ENCODE measurements at regions not wholly inside any gene's neighbourhood (a gene's known extent, or its start where the extent isn't known, plus 50 kb on each side); places are given as distances from the start of the nearest gene placed in this dataset.

DNA sequence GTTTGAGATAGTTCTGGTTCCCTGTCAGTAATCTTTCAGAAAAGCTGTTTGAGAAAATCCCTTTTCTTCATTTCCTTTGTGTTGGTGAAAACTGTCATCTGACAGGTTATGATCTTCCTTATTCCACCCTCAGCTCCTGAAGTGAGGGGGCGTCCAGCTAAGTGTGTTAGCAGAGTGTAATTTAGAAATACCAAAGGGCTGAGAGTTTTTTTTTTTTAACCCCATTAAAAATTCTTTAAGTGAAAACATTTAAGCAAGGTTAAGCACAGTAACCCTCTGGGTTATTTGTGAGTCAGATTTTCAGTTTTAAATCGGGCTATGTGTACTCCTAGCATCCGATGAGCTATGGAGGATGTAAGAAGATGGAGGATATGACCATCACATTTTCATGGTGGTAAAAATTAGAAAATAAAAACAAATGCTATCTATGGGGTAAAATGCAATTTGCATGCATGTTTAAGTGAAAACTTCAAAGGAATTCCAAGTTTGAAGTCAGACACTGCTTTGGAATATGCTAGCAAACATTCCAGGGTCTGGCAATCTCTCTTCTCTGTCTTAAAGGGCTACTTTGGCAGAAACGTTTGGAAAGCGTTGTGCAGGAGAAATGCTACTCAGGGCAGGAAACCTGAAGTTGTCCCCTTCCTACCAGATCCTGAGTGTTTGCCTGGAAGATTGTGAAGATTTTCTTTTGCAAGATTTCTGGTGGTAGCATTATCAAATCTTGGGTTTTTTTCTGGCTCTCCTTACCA is 197.0 kb upstream of the PRICKLE1 start:
- TF ChIP-seq NR2F2 (IDR thresholded peaks at IDR 0.05), result no peak
- Histone ChIP-seq H3K36me3 (ENCODE audit: control insufficient read depth in 4 of 4, insufficient read depth in 3 of 4, low read depth in 1 of 4, low read length in 3 of 4) (no peaks in the 10 kb centered on the region), H3K4me1 (ENCODE audit: control insufficient read depth in 4 of 4, insufficient read depth in 4 of 4, low read length in 3 of 4) (peaks cover 0 to 4% (median 0%) of the 10 kb centered on the region in 4 donors), H3K4me3 (ENCODE audit: low read depth in 1 of 3, low read length in 3 of 3) (no peak overlapping the region), H3K27me3 (ENCODE audit: control insufficient read depth in 4 of 4, insufficient read depth in 4 of 4, low read length in 3 of 4) (no peaks in the 10 kb centered on the region), H3K9me3 (ENCODE audit: control insufficient read depth in 4 of 4, low read length in 3 of 4) (no peaks in the 10 kb centered on the region), H3K9ac (ENCODE audit: low read depth in 1 of 2, low read length in 2 of 2) (no peak overlapping the region), H3K27ac (ENCODE audit: low read depth in 1 of 2, low read length in 2 of 2) (no peak overlapping the region)
- no peak for DNase-seq (ENCODE audit: low spot score)
- 48% methylated on average over 5 of the region's 5 CpGs for WGBS

DNA sequence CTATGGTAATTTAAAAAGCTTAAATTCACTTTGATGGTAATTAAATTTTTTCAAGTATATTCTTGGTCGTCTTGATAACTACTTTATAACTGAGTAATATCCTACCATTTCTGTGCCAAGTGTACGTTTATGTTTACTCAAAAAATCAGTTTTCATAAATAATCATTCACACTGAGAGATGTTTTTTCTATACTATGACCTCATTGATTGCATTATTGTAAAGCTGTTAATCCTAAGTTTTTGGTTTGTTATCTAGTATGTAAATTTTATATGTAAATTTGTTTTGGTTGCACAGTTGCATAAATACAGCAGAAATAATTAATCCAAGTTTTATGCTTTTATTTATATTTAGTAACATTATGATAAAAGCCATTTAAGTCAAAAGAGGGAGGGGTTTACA is 196.4 kb upstream of the PRICKLE1 start:
- Histone ChIP-seq H3K4me1 (ENCODE audit: control insufficient read depth in 4 of 4, insufficient read depth in 4 of 4, low read length in 3 of 4) (peaks cover 0 to under 1% (median 0%) of the 10 kb centered on the region in 4 donors), H3K4me3 (ENCODE audit: low read depth in 1 of 3, low read length in 3 of 3) (no peak overlapping the region), H3K27ac (ENCODE audit: low read depth in 1 of 2, low read length in 2 of 2) (no peak overlapping the region), H3K9me3 (ENCODE audit: control insufficient read depth in 4 of 4, low read length in 3 of 4) (no peaks in the 10 kb centered on the region), H3K27me3 (ENCODE audit: control insufficient read depth in 4 of 4, insufficient read depth in 4 of 4, low read length in 3 of 4) (no peaks in the 10 kb centered on the region), H3K9ac (ENCODE audit: low read depth in 1 of 2, low read length in 2 of 2) (no peak overlapping the region), H3K36me3 (ENCODE audit: control insufficient read depth in 4 of 4, insufficient read depth in 3 of 4, low read depth in 1 of 4, low read length in 3 of 4) (no peaks in the 10 kb centered on the region)
- DNase-seq (ENCODE audit: low spot score), result no peak
- WGBS, result 61% methylated on average over 2 of the region's 2 CpGs
- no peak for TF ChIP-seq JUND (IDR thresholded peaks at IDR 0.05)
- no peak for TF ChIP-seq TAF1 (conservative IDR thresholded peaks at IDR 0.05)
- TF ChIP-seq SP1 (IDR thresholded peaks at IDR 0.05), result no peak

DNA sequence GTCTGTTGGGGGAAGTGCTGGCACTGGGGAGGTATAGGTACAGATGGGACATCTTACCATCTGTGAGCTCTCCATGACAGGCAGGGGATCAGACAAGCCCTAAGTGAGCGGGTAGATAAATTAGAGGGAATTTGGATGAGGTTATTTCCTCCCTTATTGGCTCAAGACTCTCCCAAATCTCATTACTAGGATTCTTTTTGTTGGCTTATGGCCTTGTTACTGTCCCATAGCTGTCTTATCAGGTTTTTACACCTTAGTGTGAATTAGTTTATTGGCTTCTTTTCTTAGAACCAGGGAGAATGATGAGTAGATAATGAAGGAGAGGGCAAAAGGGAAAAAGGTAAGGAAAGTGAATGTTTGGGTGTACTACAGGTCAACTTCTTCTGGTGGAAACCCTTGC is 191.1 kb upstream of the PRICKLE1 start:
- H3K36me3 ChIP-seq (ENCODE audit: control insufficient read depth in 4 of 4, insufficient read depth in 3 of 4, low read depth in 1 of 4, low read length in 3 of 4), result no peaks in the 10 kb centered on the region
- H3K4me3 ChIP-seq (ENCODE audit: low read depth in 1 of 3, low read length in 3 of 3), result no peak overlapping the region
- WGBS, result 54% methylated on average over 1 of the region's 1 CpG
- TF ChIP-seq JUND (IDR thresholded peaks at IDR 0.05) (no peak), HNF4A (conservative IDR thresholded peaks at IDR 0.05) (no peak)
- H3K27ac ChIP-seq (ENCODE audit: low read depth in 1 of 2, low read length in 2 of 2), result no peak overlapping the region
- no peaks in the 10 kb centered on the region for H3K27me3 ChIP-seq (ENCODE audit: control insufficient read depth in 4 of 4, insufficient read depth in 4 of 4, low read length in 3 of 4)
- no peaks in the 10 kb centered on the region for H3K9me3 ChIP-seq (ENCODE audit: control insufficient read depth in 4 of 4, low read length in 3 of 4)
- no peaks in the 10 kb centered on the region for H3K4me1 ChIP-seq (ENCODE audit: control insufficient read depth in 4 of 4, insufficient read depth in 4 of 4, low read length in 3 of 4)
- no peak for DNase-seq (ENCODE audit: low spot score)
- no peak overlapping the region for H3K9ac ChIP-seq (ENCODE audit: low read depth in 1 of 2, low read length in 2 of 2)

DNA sequence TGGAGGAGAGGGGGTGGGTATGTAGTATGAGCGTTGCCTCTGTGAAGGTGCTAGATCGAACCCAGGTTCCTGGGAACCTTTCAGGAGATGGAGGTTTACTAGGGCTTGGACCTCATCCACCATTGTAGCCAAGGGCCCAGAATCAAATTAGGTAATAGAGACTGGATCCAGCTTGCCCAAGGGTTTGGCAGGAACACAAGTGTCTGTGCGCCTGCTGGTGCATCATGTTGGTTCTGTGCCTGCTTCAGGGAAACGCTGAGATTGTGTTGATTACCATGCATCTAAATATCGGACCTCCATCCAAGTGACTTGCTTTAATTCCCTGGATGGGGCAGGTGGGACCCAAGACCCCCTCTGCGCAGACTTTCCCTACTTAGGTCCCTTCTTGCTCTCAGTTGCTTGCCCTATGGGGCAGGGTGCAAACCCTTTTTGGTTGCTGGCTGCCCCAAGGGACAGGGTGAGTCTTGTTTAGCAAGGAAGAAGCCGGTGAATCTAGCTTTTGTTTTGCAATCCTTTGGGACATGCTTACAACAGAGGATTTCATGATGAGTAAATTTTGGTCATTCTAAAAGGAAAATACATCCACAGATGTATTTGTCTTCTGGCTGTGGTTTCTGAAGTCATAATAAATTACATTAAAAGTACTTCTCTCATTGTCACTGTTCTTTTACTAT is 189.8 kb upstream of the PRICKLE1 start:
- Histone ChIP-seq H3K27ac (ENCODE audit: low read depth in 1 of 2, low read length in 2 of 2) (no peak overlapping the region), H3K4me3 (ENCODE audit: low read depth in 1 of 3, low read length in 3 of 3) (no peak overlapping the region), H3K36me3 (ENCODE audit: control insufficient read depth in 4 of 4, insufficient read depth in 3 of 4, low read depth in 1 of 4, low read length in 3 of 4) (no peaks in the 10 kb centered on the region), H3K4me1 (ENCODE audit: control insufficient read depth in 4 of 4, insufficient read depth in 4 of 4, low read length in 3 of 4) (no peaks in the 10 kb centered on the region), H3K9ac (ENCODE audit: low read depth in 1 of 2, low read length in 2 of 2) (no peak overlapping the region), H3K9me3 (ENCODE audit: control insufficient read depth in 4 of 4, low read length in 3 of 4) (no peaks in the 10 kb centered on the region), H3K27me3 (ENCODE audit: control insufficient read depth in 4 of 4, insufficient read depth in 4 of 4, low read length in 3 of 4) (no peaks in the 10 kb centered on the region)
- DNase-seq (ENCODE audit: low spot score), result no peak
- WGBS, result 78% methylated on average over 7 of the region's 7 CpGs
- no peak for TF ChIP-seq SP1 (IDR thresholded peaks at IDR 0.05)
- no peak for TF ChIP-seq FOXA1 (IDR thresholded peaks at IDR 0.05)
- no peak for TF ChIP-seq HNF4A (conservative IDR thresholded peaks at IDR 0.05)
- no peak for TF ChIP-seq TAF1 (conservative IDR thresholded peaks at IDR 0.05)
- TF ChIP-seq, protein P1, sequence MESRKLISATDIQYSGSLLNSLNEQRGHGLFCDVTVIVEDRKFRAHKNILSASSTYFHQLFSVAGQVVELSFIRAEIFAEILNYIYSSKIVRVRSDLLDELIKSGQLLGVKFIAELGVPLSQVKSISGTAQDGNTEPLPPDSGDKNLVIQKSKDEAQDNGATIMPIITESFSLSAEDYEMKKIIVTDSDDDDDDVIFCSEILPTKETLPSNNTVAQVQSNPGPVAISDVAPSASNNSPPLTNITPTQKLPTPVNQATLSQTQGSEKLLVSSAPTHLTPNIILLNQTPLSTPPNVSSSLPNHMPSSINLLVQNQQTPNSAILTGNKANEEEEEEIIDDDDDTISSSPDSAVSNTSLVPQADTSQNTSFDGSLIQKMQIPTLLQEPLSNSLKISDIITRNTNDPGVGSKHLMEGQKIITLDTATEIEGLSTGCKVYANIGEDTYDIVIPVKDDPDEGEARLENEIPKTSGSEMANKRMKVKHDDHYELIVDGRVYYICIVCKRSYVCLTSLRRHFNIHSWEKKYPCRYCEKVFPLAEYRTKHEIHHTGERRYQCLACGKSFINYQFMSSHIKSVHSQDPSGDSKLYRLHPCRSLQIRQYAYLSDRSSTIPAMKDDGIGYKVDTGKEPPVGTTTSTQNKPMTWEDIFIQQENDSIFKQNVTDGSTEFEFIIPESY (IDR thresholded peaks at IDR 0.05), result no peak
- TF ChIP-seq RAD21 (IDR thresholded peaks at IDR 0.05), result no peak
- TF ChIP-seq YY1 (IDR thresholded peaks at IDR 0.05), result no peak
- TF ChIP-seq RXRA (IDR thresholded peaks at IDR 0.05), result no peak
- TF ChIP-seq, protein P2, sequence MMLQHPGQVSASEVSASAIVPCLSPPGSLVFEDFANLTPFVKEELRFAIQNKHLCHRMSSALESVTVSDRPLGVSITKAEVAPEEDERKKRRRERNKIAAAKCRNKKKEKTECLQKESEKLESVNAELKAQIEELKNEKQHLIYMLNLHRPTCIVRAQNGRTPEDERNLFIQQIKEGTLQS (IDR thresholded peaks at IDR 0.05), result no peak
- TF ChIP-seq, protein P3, sequence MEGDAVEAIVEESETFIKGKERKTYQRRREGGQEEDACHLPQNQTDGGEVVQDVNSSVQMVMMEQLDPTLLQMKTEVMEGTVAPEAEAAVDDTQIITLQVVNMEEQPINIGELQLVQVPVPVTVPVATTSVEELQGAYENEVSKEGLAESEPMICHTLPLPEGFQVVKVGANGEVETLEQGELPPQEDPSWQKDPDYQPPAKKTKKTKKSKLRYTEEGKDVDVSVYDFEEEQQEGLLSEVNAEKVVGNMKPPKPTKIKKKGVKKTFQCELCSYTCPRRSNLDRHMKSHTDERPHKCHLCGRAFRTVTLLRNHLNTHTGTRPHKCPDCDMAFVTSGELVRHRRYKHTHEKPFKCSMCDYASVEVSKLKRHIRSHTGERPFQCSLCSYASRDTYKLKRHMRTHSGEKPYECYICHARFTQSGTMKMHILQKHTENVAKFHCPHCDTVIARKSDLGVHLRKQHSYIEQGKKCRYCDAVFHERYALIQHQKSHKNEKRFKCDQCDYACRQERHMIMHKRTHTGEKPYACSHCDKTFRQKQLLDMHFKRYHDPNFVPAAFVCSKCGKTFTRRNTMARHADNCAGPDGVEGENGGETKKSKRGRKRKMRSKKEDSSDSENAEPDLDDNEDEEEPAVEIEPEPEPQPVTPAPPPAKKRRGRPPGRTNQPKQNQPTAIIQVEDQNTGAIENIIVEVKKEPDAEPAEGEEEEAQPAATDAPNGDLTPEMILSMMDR (IDR thresholded peaks at IDR 0.05; ENCODE audit: low read depth, low read length, missing input control), result no peak
- TF ChIP-seq, protein P4, sequence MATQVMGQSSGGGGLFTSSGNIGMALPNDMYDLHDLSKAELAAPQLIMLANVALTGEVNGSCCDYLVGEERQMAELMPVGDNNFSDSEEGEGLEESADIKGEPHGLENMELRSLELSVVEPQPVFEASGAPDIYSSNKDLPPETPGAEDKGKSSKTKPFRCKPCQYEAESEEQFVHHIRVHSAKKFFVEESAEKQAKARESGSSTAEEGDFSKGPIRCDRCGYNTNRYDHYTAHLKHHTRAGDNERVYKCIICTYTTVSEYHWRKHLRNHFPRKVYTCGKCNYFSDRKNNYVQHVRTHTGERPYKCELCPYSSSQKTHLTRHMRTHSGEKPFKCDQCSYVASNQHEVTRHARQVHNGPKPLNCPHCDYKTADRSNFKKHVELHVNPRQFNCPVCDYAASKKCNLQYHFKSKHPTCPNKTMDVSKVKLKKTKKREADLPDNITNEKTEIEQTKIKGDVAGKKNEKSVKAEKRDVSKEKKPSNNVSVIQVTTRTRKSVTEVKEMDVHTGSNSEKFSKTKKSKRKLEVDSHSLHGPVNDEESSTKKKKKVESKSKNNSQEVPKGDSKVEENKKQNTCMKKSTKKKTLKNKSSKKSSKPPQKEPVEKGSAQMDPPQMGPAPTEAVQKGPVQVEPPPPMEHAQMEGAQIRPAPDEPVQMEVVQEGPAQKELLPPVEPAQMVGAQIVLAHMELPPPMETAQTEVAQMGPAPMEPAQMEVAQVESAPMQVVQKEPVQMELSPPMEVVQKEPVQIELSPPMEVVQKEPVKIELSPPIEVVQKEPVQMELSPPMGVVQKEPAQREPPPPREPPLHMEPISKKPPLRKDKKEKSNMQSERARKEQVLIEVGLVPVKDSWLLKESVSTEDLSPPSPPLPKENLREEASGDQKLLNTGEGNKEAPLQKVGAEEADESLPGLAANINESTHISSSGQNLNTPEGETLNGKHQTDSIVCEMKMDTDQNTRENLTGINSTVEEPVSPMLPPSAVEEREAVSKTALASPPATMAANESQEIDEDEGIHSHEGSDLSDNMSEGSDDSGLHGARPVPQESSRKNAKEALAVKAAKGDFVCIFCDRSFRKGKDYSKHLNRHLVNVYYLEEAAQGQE (IDR thresholded peaks at IDR 0.05), result no peak
- no peak for TF ChIP-seq FOXA2 (IDR thresholded peaks at IDR 0.05)
- TF ChIP-seq HNF4G (IDR thresholded peaks at IDR 0.05), result no peak

Data from liver (tissue), 8 donors.